RPMI7951 (cell line): ENCODE measurements at regions not wholly inside any gene's neighbourhood (a gene's known extent, or its start where the extent isn't known, plus 50 kb on each side); places are given as distances from the start of the nearest gene placed in this dataset.
"Not testable (repeated sequence)": the region's sequence is repeated elsewhere in the genome, so short reads cannot be mapped to it uniquely, and the experiment has no call there.

ENCODE experiments used
- DNase-seq: peaks from one replicate; pipeline ENCODE4 v3.0.0-alpha.2; 2012; ENCODE audit warnings: low read depth

- DNase-seq = no peak
Observed at GRCh38 chr2:114261366-114261765, 181.1 kb upstream of the DPP10 start.

GRCh38 chr2:114265261-114265660, 177.2 kb upstream of the DPP10 start:
- no peak for DNase-seq

- DNase-seq = no peak
Observed at GRCh38 chr2:114274957-114275356, 167.5 kb upstream of the DPP10 start.

GRCh38 chr2:114281188-114281587, 161.3 kb upstream of the DPP10 start:
- no peak for DNase-seq

- no peak for DNase-seq
Observed at GRCh38 chr2:114283774-114284173, 158.7 kb upstream of the DPP10 start.

GRCh38 chr2:114286438-114286837, 156.0 kb upstream of the DPP10 start:
- no peak for DNase-seq

- no peak for DNase-seq
Observed at GRCh38 chr2:114293355-114293754, 149.1 kb upstream of the DPP10 start.

- DNase-seq = no peak
Observed at GRCh38 chr2:114294741-114295140, 147.7 kb upstream of the DPP10 start.

GRCh38 chr2:114300351-114300750, 142.1 kb upstream of the DPP10 start:
- not testable (repeated sequence) for DNase-seq

GRCh38 chr2:114316532-114317300, 125.7 kb upstream of the DPP10 start:
- DNase-seq = no peak

- DNase-seq = no peak
Observed at GRCh38 chr2:114330594-114330993, 111.8 kb upstream of the DPP10 start.

- DNase-seq = no peak
Observed at GRCh38 chr2:114331934-114332333, 110.5 kb upstream of the DPP10 start.

- no peak for DNase-seq
Observed at GRCh38 chr2:114345246-114345645, 97.2 kb upstream of the DPP10 start.

GRCh38 chr2:114346658-114347057, 95.8 kb upstream of the DPP10 start:
- no peak for DNase-seq

GRCh38 chr2:114350186-114350725, 92.2 kb upstream of the DPP10 start:
- DNase-seq = no peak

- DNase-seq = no peak
Observed at GRCh38 chr2:114352988-114353387, 89.5 kb upstream of the DPP10 start.

GRCh38 chr2:114354199-114354598, 88.2 kb upstream of the DPP10 start:
- no peak for DNase-seq

- no peak for DNase-seq
Observed at GRCh38 chr2:114368705-114369104, 73.7 kb upstream of the DPP10 start.

- not testable (repeated sequence) for DNase-seq
Observed at GRCh38 chr2:114371721-114372120, 70.7 kb upstream of the DPP10 start.

- no peak for DNase-seq
Observed at GRCh38 chr2:114373591-114373990, 68.8 kb upstream of the DPP10 start.

- DNase-seq = no peak
Observed at GRCh38 chr2:114384441-114384840, 58.0 kb upstream of the DPP10 start.

GRCh38 chr2:114389021-114389420, 53.4 kb upstream of the DPP10 start:
- DNase-seq = no peak
